ENCODE measurements at regions not wholly inside any gene's neighbourhood (a gene's known extent, or its start where the extent isn't known, plus 50 kb on each side); places are given as distances from the start of the nearest gene placed in this dataset.

- no peaks in the 10 kb centered on the region for H3K9me3 ChIP-seq (ENCODE audit: low read depth, low read length)
- H4K20me1 ChIP-seq (ENCODE audit: insufficient read depth, low read length) = no peaks in the 10 kb centered on the region
- H3K4me3 ChIP-seq (ENCODE audit: insufficient read depth, low read length) = no peak overlapping the region
- H2AFZ ChIP-seq (ENCODE audit: low read length) = no peak overlapping the region
- no peak overlapping the region for H3K27ac ChIP-seq (ENCODE audit: low read depth, low read length)
- H3K4me1 ChIP-seq (ENCODE audit: insufficient read depth, low read length) = peaks cover 10% of the 10 kb centered on the region
- DNase-seq (ENCODE audit: insufficient read length, low spot score, missing footprints) = no peak
- no peaks in the 10 kb centered on the region for H3K36me3 ChIP-seq (ENCODE audit: insufficient read depth, low read length)
- no peaks in the 10 kb centered on the region for H3K27me3 ChIP-seq (ENCODE audit: insufficient read depth, low read length)
- H3K4me2 ChIP-seq (ENCODE audit: insufficient read depth, low read length) = no peak overlapping the region
- H3K79me2 ChIP-seq (ENCODE audit: insufficient read depth, low read length) = no peaks in the 10 kb centered on the region
- TF ChIP-seq CTCF (IDR thresholded peaks at IDR 0.05; ENCODE audit: extremely low read depth, low read depth, low read length) = no peak
These were observed 84.5 kb downstream of the SIK1 start for GRCh38 chr21:43342301-43342881.

- no peak overlapping the region for H2AFZ ChIP-seq (ENCODE audit: low read length)
- no peaks in the 10 kb centered on the region for H3K79me2 ChIP-seq (ENCODE audit: insufficient read depth, low read length)
- H3K9me3 ChIP-seq (ENCODE audit: low read depth, low read length) = no peaks in the 10 kb centered on the region
- H3K27me3 ChIP-seq (ENCODE audit: insufficient read depth, low read length) = no peaks in the 10 kb centered on the region
- peaks cover 10% of the 10 kb centered on the region for H3K4me1 ChIP-seq (ENCODE audit: insufficient read depth, low read length)
- peak overlapping the region; percentile 48 for H3K4me2 ChIP-seq (ENCODE audit: insufficient read depth, low read length)
- no peaks in the 10 kb centered on the region for H3K36me3 ChIP-seq (ENCODE audit: insufficient read depth, low read length)
- no peaks in the 10 kb centered on the region for H4K20me1 ChIP-seq (ENCODE audit: insufficient read depth, low read length)
- H3K27ac ChIP-seq (ENCODE audit: low read depth, low read length) = peak overlapping the region; percentile 71
- no peak overlapping the region for H3K4me3 ChIP-seq (ENCODE audit: insufficient read depth, low read length)
- no peak for TF ChIP-seq CTCF (IDR thresholded peaks at IDR 0.05; ENCODE audit: extremely low read depth, low read depth, low read length)
- DNase-seq (ENCODE audit: insufficient read length, low spot score, missing footprints) = no peak
These were observed 85.4 kb downstream of the SIK1 start for GRCh38 chr21:43341378-43342161.

- DNase-seq (ENCODE audit: insufficient read length, low spot score, missing footprints) = peak; percentile 94
- Histone ChIP-seq H3K79me2 (ENCODE audit: insufficient read depth, low read length) (no peaks in the 10 kb centered on the region), H3K27me3 (ENCODE audit: insufficient read depth, low read length) (no peaks in the 10 kb centered on the region), H4K20me1 (ENCODE audit: insufficient read depth, low read length) (no peaks in the 10 kb centered on the region), H3K4me2 (ENCODE audit: insufficient read depth, low read length) (peak overlapping the region; percentile 48), H3K36me3 (ENCODE audit: insufficient read depth, low read length) (no peaks in the 10 kb centered on the region), H3K4me3 (ENCODE audit: insufficient read depth, low read length) (no peak overlapping the region), H3K4me1 (ENCODE audit: insufficient read depth, low read length) (peaks cover 10% of the 10 kb centered on the region), H3K27ac (ENCODE audit: low read depth, low read length) (peak overlapping the region; percentile 71), H3K9me3 (ENCODE audit: low read depth, low read length) (no peaks in the 10 kb centered on the region), H2AFZ (ENCODE audit: low read length) (no peak overlapping the region)
- TF ChIP-seq CTCF (IDR thresholded peaks at IDR 0.05; ENCODE audit: extremely low read depth, low read depth, low read length) = no peak
These were observed 86.2 kb downstream of the SIK1 start for GRCh38 chr21:43340491-43341377.

All from osteoblast (primary cell).